Putamen (tissue), 1 donor: ENCODE measurements at regions not wholly inside any gene's neighbourhood (a gene's known extent, or its start where the extent isn't known, plus 50 kb on each side); places are given as distances from the start of the nearest gene placed in this dataset.

Source experiments
- DNase-seq: peaks from one replicate; pipeline ENCODE4 v3.0.0-alpha.2; 2016; ENCODE audit warnings: low spot score

DNA sequence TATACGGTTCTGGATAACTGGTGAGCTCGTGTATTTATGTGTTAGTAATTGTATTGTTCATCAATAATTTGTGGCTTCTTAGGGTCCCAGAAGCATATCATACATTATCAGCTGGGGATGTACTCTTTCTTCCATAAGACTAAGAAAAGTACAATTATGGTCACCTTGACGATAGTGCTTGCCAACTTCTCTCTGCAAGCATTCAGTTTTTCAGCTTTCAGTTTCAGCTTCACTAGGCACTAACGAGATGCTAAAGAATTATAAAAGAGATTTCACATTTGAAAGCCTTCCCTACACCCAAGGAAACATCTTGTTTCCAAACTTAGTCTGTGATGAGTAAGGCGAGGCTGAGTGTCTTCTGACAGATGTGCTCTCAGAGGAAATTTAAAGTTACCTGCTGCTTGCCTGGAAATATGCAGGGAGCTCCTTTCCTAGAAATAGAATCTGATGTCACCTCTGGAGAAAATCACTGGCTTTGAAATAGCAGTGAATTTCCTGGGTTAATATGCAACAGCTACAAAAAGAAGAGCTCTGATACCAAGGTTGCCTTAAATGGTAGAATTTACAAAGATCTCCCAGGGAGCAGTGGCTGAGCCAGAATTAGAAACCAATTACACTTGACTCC lies 1419.9 kb upstream of the TMEM132C start:
- DNase-seq, result peak; percentile 70

DNA sequence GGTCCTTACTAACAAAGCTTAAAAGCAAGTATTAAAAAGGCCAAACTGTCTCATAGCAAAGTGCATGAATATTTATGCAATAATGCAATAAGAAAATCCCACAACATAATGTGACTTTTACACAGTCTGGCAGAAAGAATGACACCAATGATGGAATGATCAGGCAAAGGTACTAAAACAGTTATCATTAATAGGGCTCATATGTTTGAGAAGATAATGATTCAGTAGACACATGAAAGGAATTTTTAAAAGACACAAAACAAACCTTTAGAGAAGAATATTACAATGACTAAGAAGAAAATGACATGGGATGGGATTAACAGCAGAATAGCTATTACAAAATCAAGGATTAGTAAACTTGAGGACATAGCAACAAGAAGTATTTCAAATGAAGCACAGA lies 1411.2 kb upstream of the TMEM132C start:
- no peak for DNase-seq

DNA sequence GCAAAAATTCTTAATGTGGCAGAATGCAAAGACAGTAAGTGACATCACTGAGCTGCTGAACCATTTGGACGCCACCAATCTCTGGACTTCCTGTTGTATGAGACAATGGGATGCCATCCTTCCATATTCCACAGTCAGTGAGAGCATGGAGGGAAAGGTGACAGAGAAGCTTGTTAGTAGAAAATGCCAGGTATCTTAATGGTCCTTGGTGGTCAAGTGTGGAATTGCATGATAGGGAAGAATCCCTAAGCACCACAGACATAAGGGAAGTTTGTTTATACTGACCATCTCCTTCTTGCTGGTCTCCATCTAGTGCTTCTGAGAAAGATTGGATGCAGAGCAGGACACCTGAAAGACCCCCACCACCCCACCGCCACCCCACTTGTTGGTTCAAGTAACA lies 1410.0 kb upstream of the TMEM132C start:
- no peak for DNase-seq

DNA sequence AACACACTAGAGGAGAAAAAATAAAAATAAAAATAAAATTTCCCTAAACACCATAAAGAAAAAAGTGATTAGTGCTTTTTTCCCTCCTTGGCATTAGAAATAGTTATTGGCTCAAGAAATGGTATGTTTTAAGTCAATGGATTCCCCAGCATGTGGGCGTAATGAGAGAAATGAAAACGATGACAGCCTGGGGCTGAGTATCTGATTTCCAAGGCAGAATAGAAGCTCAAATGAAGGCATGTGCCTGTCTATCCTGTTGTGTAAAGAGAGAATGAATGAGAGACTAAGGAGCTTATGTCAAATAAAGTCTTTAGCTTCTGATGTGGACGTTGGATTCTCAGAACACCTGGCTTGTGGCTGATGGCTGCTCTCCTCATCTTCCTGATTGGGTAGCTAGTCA lies 1408.4 kb upstream of the TMEM132C start:
- no peak for DNase-seq

DNA sequence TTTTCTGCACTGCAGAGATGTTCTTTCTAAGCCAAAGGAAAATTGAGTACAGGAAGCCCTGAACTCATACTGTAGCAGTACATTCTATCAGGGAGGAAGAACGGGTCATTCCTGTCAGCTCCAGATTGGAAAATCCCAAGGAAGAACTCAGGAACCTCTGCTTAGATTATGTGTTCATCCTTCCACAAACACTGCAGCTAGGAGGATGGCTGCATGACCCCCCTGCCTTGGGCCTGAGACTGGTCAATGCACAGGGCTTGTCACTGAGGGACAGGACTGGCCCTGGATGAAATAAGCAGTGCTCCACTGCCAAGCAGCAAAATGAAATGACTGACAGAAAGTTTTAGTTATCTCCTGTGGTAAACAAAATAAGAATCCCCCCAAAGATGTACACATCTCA lies 1406.8 kb upstream of the TMEM132C start:
- DNase-seq, result no peak

DNA sequence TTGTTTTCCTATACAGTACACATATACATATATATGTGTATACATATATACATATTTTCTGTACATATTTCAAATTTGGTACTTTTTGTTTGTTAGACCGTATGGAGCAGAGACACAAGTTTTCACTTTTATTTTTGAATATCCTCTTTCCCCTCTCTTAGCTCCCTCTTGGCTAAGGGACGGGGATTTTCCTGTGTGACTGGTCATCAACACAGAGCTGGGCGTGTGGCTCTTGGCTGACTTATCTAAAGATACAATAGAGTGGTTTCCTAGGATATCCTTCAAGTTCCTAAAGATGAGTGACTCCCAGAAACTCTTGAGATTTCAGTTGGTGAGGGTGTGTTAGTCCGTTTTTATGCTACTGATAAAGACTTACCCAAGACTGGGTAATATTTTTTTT lies 1404.5 kb upstream of the TMEM132C start:
- DNase-seq, result no peak

DNA sequence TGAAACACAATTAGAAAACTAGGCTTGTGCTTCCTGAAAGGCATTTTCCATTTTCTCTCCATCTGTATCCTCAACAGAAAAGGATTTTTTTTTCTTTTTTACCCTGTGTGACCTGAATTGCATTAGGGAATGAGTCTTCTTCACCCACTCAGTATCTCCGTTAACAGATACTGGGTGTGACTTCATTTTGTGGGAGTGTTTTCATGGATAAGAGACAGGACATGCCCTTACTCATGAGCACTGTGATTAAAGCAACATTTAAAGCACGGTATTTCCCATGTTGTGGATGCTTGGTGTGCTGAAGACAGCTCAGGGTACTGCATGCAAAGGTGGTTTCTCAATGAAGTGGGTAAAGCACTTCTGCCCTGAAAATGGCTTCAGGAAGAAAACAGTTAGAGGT lies 1397.3 kb upstream of the TMEM132C start:
- no peak for DNase-seq

DNA sequence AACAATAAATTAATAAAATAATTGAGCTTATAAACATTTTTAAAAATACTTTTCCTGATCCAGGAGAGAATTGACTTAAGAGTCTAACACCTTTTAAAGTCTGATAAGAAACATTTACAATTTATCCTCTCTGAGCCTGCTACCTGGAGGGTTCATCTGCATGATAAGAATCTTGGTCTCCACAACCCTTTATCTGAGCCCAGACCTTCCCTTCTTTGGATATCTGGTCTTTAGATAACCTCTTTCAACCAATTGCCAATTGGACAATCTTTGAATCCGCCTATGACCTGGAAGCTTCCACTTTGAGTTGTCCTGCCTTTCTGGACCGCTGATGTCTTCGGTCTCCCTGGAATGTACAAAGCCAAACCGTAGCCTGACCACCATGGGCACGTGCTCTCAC lies 1393.3 kb upstream of the TMEM132C start:
- no peak for DNase-seq

DNA sequence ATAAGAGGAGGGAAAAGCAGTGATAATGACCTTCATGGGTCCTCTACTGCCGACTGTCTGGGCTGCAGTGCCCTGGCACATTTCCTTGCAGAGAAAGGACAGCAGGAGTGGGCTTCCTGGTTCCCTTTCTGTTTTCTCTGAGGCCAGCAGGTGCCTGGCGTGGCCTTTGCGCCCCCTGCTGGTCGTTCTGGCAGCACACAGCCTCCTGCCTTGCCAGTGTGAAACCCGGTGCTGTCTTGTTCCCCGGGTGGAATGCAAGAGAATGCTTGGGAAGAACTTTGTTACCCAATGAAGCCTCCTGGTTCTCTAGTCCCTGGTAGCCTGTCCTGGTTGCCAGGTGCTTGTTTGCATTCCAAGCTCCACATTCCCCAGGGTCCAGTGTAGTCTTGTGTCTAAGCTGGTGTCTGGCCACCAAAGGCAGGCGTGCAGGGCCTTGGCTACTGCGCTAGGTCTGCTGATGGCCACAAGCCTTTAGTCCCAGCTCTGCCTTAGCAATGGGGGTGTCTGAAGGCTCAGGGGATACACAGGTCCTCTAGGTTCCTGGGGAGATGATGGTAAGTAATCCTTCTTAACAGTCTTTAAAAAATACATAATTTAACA lies 1392.4 kb upstream of the TMEM132C start:
- DNase-seq, result peak; percentile 38

DNA sequence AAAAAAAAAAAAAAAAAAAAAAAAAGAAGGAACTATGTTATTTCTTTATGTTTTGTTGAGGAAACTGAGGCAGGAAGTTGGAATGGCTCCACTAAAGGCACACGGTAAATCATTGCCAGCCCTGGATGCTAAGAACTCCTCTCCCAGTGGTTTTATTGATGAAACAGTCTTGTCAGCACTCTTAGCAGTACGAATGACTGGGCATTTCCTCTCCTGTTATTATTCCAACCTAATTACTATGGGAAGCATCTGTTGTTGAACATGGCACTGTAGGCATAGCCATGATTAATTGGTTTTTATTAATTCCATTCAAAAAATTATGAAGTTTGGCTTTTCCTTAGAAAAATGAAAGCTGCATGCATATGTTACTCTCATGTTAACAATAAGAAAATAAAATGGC lies 1387.1 kb upstream of the TMEM132C start:
- no peak for DNase-seq

DNA sequence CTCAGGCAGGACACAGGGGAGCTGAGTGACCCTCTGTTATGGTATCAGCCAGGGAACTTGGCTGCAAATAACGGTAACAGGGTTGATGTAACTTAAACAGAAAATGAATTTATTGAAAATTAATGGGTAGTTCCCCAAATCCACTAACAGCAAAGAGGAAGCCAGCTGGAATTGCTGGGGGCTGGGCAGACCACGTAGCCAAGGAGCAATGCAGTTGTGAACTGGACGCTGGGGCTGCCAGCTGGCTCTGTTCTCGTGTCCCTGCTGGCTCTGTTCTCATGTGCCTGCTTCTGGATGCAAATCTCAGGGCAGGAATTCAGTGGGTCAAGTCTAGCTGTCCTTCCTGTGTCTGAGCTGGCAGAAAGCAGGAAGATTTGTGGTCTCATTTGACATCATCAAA lies 1383.3 kb upstream of the TMEM132C start:
- DNase-seq, result no peak

DNA sequence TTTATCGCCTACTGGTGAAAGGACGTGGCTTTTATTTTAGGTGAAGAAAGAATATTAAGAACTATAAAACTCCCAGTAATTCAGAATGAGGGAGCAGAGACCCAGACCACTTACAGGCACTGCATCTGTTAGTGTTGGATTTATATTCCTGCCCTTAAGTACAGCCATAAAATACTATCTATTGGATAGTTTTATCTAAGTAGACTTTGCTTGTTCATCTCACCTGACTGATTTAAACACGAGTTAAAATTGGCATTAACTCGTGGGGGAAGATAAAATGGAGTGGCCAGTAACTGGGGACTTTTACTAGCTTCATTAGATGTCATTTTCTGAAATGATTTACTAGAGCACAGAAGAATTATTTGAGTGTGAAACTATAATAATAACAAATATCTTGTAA lies 1377.5 kb upstream of the TMEM132C start:
- no peak for DNase-seq

DNA sequence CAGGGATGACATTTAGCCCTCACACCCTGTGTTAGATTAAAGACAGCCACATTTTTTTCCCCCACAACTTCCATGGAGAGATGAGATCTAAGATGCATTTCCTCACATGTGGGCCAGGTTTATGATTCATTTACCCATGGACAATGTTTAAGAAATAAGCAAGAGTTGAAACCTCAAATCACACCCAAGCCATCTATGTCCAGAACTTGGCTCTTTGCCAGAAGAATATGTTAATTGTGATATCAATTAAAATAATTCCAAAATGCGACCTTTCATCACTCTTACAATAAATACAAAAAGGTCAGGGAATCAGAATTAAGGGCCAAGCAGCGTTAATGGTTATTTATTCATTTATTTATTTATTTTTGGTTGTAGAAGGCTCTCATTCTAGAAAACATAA lies 1376.9 kb upstream of the TMEM132C start:
- DNase-seq, result no peak

DNA sequence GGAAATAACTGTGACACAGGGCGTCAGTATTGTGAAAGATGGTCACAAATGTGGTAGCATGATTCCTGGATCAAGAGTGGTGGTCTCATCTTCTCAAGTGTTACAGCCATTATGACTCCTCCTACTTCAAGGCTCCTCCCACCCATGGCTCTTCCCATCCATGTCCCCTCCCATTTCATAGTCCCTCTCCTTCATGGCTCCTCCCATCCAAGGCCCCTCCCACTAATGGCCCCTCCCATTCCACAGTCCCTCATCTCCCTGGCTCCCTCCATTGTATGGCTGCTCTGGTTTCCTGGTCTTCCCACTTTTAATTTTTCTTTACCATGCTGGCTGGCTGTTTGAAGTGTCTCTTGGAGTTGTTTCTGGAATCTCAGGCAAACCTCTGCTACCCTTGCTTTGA lies 1375.2 kb upstream of the TMEM132C start:
- DNase-seq, result no peak

DNA sequence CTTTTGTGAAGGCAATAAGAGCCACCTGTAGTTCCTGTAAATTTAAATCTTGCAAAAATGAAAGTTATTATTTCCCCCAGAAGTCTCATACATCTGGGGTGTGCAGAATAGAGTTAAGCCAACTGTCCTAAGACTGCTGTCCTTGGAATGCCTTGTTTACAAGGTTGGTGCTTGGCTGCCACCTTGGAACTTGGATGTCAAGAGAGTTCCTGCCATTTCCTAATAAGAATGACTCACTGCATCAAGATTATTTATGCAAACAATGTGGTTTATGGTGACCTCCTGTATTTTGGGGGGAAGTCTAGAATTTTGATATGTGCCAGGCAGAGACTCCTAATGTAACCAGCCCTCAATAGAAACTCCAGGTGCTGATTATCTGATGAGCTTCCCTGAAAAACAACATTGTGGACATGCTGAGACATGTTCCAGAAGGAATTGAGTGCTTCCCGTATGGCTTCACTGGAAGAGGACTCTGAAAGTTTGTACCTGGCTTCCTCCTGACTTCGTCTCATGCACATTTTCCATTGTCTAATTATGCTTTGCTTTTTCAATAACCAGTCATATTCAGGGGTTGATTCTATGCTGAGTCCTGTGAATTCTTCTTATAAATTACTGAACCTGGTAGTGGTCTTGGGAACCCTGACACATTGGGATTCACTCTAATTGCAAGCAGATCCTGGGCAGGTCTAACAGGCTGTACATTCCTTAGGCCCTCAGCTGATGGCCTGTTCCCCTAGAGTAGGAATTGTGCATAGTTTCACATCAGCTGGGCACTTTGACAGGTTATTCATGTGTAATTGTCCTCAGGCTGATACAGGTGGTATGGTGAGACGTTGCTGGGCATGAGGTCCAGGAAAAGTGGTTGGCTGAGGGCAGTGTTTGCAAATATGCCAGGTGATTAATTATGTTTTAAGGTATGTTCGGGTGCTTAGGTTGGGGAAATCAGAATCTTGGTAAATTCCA lies 1370.7 kb upstream of the TMEM132C start:
- no peak for DNase-seq

DNA sequence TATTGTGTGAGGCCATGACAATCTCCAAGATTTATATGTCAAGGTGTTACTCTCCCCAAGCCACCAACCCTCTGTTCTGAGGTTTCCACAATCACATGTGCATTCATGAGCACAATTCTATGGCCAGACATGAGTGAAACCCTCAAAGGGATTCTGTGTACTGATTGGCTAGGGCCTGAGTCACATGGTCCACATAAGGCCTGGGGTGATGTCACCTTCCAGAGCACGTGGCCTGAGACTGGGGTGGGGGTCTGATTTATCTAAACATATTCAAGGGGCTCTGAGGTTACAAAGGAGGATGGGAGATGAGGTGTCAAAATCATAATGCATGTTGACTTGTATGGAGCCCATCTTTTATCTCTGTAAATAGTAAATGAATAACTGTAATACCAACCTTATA lies 1369.9 kb upstream of the TMEM132C start:
- DNase-seq, result no peak

DNA sequence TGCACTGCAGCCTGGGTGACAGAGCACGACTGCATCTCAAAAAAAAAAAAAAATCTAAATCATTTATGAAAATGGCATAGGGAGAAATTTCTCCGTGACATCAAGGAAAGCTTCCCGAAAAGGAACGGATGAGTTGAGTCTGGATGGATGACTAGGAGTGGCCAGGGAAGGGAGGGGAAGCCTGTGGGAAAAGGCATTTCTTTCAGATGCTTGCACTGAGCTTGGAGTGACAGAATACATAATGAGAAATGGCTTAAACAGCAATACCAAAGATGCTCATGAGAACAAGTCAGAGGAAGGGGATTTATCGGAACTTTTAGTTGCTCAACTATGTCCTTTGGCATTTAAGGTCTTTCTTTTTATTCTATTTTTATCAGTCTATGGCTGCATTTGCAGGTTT lies 1369.2 kb upstream of the TMEM132C start:
- no peak for DNase-seq

DNA sequence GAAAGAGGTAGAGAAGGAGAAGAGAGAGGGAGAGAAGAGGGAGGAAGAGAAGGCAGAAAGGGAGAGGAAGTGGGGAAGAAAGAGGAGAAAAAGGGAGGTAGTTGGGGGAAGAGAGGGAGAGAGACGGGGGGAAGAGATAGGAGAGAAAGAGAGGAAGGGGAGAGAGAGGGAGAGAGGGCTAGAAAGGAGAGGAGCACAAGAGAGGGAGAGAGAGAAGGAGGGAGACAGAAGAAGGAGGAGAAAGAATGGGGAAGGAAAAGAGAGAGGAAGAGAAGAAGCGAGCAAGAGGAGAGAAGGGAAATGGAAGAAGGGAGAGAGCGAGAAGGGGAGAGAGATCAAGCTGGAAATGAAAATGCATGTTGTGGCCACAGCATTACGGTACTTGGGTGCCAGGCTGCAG lies 1368.4 kb upstream of the TMEM132C start:
- no peak for DNase-seq

DNA sequence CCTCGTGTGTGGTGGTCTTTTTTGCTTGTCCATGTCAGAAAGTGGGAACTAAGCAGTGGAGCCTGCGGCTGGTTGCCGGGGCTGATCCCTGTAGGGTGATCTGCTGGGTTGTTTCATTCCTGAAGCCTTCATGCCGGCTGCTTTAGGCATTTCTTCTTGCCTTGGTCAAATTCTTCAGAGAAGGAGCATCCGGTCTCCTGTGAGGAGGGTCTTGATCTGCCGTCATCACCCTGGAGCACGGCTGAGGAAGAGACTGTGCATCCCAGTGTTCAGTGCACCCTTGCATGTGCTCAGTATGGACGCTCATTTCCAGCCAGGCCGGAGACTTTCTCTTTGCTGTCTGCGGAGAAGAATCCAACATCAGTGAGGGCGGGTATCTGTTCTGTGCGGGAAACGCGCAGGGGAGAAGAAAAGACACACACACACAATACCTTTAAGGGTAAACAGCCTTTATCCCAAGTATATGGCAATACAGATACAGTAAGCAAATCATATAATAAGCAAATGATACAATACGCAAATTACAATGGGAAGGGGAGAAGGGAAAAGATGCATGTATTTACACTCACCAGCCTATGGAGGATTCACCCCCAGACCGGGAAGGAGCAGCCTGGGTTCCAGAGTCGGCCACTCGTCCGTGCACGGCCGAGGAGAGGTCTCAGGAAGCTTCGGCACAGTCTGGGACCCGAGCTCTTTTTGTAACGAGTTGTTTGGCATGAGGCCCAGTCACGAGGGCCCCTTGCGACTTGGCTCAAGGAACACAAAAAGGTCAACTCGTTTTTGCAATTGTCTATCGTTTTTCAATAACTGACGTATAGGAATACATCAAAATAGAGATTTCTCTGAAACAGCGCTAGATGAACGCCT lies 1366.8 kb upstream of the TMEM132C start:
- no peak for DNase-seq

DNA sequence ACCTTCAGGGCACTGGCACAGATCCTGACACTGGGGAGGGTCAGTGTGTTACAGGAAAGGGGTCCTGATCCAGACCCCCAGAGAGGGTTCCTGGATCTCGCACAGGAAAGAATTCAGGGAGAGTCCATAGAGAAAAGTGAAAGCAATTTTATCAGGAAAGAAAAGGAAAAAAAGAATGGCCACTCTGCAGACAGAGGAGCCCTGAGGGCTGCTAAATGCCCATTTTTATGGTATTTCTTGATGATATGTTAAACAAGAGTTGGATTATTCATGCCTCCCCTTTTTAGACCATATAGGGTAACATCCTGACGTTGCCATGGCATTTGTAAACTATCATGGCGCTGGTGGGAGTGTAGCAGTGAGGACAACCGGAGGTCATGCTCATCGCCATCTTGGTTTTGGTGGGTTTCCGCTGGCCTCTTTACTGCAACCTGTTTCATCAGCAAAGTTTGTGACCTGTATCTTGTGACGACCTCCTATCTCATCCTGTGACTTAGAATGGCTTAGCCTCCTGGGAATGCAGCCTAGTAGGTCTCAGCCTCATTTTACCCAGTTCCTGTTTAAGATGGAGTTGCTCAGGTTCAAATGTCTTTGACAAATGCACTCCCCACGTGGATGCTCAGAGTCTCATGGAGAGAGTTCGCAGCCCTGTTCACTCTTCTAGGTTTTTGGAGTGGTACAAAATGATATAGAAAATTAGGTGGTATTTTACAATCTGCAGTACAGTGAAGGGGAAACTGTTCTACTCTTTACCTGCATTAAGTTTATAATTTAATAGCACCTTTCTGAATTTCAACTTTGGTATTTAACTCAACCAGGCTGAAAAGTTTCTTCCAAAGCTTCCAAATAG lies 1363.7 kb upstream of the TMEM132C start:
- DNase-seq, result no peak

DNA sequence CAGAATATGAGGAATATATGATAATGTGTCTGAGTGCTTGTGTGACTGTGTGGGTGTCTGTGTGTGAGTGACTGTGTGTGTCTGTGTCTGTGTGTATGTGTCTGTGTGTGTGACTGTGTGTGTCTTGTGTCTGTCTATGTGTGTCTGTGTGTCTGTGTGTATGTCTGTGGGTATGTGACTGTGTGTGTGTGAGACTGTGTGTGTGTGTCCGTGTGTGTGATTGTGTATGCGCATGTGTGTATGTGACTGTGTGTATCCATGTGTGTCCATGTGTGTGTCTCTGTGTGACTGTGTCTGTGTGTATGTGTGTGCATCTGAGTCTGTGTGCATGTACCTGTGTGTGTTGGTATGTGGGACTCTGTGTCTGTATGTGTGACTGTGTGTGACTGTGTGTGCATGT lies 1361.2 kb upstream of the TMEM132C start:
- DNase-seq, result no peak
